HUES64 (cell line): ENCODE measurements at regions not wholly inside any gene's neighbourhood (a gene's known extent, or its start where the extent isn't known, plus 50 kb on each side); places are given as distances from the start of the nearest gene placed in this dataset.
"Not testable (repeated sequence)": the region's sequence is repeated elsewhere in the genome, so short reads cannot be mapped to it uniquely, and the experiment has no call there.

Experiments used
- H3K27ac ChIP-seq: 2 replicates; pipeline ENCODE4 v1.7.0; 2013; ENCODE audit warnings: low read depth, low read length, inconsistent platforms
- H3K27me3 ChIP-seq: 2 replicates; pipeline ENCODE4 v1.6.1; 2013; ENCODE audit warnings: mild to moderate bottlenecking, low read length; ENCODE audit not compliant: insufficient read depth
- H3K36me3 ChIP-seq: 2 replicates; pipeline ENCODE4 v1.6.1; 2013; ENCODE audit warnings: mild to moderate bottlenecking, low read length; ENCODE audit not compliant: insufficient read depth
- H3K4me1 ChIP-seq: 2 replicates; pipeline ENCODE4 v1.6.1; 2013; ENCODE audit warnings: mild to moderate bottlenecking, low read length, moderate library complexity; ENCODE audit not compliant: insufficient read depth
- H3K4me3 ChIP-seq: 2 replicates; pipeline ENCODE4 v1.5.1; 2013; ENCODE audit warnings: mild to moderate bottlenecking, low read length, moderate library complexity
- H3K9ac ChIP-seq: 2 replicates; pipeline ENCODE4 v1.6.1; 2013; ENCODE audit warnings: mild to moderate bottlenecking, low read depth, low read length
- H3K9me3 ChIP-seq: 2 replicates; pipeline ENCODE4 v1.6.1; 2013; ENCODE audit warnings: low read depth, low read length; ENCODE audit not compliant: insufficient read depth
- WGBS: fragments of 150-250, 120-280 bp; methylation state at CpG from one replicate; pipeline ENCODE4 v1.1.7; 2013; ENCODE audit warnings: missing lambda C conversion rate; 5-methylcytosine and 5-hydroxymethylcytosine counted together

DNA sequence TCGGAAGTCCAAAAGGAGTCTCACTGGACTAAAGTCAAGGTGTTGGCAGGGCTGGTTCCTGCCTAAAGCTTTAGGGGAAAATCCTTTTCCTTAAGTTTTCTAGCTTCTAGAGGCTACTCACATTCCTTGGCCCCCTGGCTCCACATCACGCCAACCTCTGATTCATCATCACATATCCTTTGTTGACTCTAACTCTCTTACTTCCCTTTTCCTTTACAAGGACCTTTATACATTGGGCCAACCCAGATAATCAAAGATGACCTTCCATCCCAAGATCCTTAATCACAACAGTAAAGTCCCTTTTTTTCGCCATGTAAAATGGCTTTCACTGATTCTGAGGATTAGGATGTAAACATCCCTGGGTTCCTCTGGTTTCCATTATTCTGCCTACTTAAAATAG, 146.4 kb upstream of the DCAF8L1 start:
- Histone ChIP-seq H3K9me3 (no peaks in the 10 kb centered on the region), H3K27me3 (peaks cover 71% of the 10 kb centered on the region), H3K36me3 (no peaks in the 10 kb centered on the region), H3K27ac (no peak overlapping the region), H3K4me1 (peaks cover 5% of the 10 kb centered on the region; the same call in 1 of the 2 replicates), H3K4me3 (no peak overlapping the region), H3K9ac (no peak overlapping the region)
- WGBS = 85% methylated on average over 3 of the region's 3 CpGs

DNA sequence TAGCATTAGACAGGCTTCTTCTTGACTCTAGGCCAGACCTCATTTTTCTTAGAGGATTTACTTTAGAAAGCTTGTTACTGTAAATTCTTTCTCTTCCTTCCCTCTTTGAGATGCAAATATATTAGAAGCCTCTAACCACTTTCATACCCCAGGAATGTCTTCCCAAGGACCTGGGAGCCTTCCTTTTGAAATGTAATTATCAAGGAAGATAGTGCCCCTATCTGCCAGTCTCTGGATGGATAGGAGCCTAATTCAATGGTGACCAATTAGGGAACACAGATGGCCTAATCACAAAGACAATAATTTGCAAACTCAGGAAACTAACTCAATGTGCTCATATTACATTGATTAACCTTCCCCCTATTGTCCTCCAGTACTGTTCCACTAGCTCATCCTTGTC, 145.6 kb upstream of the DCAF8L1 start:
- no peak overlapping the region for H3K27ac ChIP-seq
- no peaks in the 10 kb centered on the region for H3K9me3 ChIP-seq
- peaks cover 78% of the 10 kb centered on the region for H3K27me3 ChIP-seq
- H3K4me1 ChIP-seq = peaks cover 5% of the 10 kb centered on the region; the same call in 1 of the 2 replicates
- no peaks in the 10 kb centered on the region for H3K36me3 ChIP-seq
- H3K9ac ChIP-seq = no peak overlapping the region
- H3K4me3 ChIP-seq = no peak overlapping the region

DNA sequence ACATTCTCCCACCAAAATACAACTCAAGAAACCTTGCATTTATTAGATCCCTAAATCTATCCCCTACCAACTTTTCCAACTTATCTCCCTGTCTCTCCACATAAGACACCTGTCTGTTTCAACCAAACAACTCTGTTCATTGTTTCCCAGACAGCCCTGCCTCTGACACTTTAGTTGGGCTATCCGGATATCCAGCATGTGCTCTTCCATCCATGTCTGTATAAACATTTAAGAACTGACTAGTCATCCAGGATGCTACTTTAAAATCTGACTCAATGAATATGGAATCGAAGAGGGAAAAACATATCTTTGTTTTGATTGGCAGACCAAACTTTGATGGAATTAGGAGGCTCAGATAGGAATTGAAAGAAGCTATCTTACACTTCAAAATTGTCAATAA, 143.2 kb upstream of the DCAF8L1 start:
- WGBS = 92% methylated on average over 1 of the region's 2 CpGs
- H3K27me3 ChIP-seq = peaks cover 74% of the 10 kb centered on the region

DNA sequence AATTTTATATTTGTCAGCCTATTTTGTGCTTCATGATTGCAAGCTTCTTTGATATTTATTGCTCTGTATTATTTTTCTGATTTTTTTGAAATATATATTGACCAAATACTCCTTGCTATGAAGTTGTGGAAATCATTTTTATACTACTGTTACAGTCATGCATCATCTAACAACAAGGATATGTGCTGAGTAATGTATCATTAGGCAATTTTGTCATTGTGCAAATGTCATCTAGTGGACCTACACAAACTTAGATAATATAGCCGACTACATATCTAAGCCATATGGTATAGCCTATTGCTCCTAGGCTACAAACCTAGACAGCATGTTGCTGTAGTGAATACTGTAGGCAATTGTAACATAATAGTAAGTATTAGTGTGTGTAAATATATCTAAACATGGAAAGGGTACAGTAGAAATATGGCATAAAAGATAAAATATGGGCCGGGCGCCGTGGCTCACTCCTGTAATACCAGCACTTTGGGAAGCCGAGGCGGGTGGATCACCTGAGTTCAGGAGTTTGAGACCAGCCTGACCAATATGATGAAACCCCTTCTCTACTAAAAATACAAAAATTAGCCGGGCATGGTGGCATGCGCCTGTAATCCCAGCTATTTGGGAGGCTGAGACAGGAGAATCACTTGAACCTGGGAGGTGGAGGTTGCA, 139.5 kb upstream of the DCAF8L1 start:
- peaks cover 44% of the 10 kb centered on the region for H3K27me3 ChIP-seq
- H3K36me3 ChIP-seq, H3K9ac ChIP-seq, H3K4me1 ChIP-seq, H3K27ac ChIP-seq, H3K9me3 ChIP-seq, H3K4me3 ChIP-seq: not testable (repeated sequence)
- WGBS = 94% methylated on average over 7 of the region's 8 CpGs

More for the DNA sequence above, 143.2 kb upstream of the DCAF8L1 start:
- Histone ChIP-seq H3K9ac (no peak overlapping the region), H3K36me3 (no peaks in the 10 kb centered on the region), H3K4me3 (no peak overlapping the region), H3K9me3 (no peaks in the 10 kb centered on the region), H3K27ac (no peak overlapping the region), H3K4me1 (peaks cover 5% of the 10 kb centered on the region; the same call in 1 of the 2 replicates)

DNA sequence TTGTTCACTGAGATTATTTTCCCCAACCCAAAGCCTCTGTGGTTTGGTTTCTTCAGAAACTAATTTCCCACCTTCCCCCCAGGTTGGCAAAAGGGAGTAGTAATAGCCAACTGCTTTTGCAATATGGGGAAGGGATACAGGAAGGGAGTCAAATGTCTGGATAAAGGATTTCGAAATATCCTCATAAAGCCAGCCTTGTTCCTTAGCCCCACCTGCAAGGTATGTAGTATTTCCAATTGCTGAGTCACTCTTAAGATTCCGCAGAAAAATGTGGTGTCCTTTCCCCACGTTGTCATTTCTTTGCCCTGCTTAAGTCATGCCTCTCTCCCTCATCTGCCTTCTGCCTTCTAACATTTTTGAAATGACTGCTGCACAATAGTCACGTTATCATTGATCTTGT, 138.8 kb upstream of the DCAF8L1 start:
- H3K4me3 ChIP-seq = no peak overlapping the region
- H3K9me3 ChIP-seq = no peaks in the 10 kb centered on the region
- H3K4me1 ChIP-seq = no peaks in the 10 kb centered on the region
- H3K36me3 ChIP-seq = no peaks in the 10 kb centered on the region
- H3K9ac ChIP-seq = no peak overlapping the region
- 66% methylated on average over 3 of the region's 4 CpGs for WGBS
- no peak overlapping the region for H3K27ac ChIP-seq
- H3K27me3 ChIP-seq = peaks cover 38% of the 10 kb centered on the region

DNA sequence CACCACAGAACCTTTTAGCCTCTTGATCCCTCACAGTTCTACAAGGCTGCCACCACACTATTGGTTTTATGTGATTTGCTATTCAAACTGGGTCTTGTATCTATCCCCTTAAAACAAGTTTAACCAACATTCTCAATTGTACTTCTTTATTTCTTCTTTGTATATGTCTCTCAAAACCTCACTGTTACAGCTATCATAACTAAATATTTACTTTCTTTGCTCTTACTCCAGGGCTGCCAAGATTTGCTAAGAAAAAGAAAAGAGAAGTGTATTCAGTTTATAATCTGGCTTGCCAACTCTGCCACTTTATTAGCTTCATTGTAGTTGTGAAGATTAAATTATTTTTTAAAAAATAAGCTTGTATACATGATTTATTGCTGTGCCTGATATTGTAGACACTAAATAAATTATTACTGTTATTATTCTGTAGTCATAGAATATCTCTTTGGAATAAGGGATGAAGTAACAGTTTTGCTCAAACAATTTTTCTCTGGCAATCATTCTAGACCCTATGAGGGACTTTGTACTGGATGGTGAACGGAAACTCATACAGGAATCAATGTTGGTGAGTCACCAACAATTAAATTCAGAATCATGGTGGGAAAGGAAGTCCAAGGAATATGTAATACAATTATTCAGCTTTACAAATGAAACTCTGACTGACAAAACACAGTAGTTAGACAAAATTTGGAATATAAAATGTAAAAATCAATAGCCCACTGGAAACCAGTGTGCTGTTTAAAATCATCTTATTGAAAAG, 127.1 kb upstream of the DCAF8L1 start:
- no CpG with 5 or more reads among the region's 1 CpG for WGBS
- H3K9ac ChIP-seq = no peak overlapping the region
- no peaks in the 10 kb centered on the region for H3K36me3 ChIP-seq
- H3K4me1 ChIP-seq = no peaks in the 10 kb centered on the region
- H3K27ac ChIP-seq = no peak overlapping the region
- H3K9me3 ChIP-seq = no peaks in the 10 kb centered on the region
- no peak overlapping the region for H3K4me3 ChIP-seq
- H3K27me3 ChIP-seq = peaks cover 6% of the 10 kb centered on the region

DNA sequence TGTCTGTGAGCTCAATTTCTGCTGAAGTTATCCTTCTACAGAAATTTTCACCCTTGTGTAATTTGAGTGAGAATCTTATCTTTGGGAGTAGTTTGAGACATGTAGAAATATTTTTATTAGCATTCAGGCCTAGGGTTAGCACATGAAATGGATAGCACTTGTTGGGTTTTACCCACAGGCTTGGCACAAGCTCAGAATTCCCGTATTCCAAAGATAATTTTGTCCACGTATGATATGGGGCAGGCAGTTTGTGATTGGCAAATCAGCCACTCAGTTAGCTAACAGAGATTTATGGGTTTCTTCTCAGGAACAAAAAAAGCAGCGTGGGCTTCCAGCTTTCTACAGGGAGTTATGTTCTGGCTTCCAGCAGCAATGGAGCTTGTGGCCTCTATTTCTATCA, 117.9 kb upstream of the DCAF8L1 start:
- no peaks in the 10 kb centered on the region for H3K36me3 ChIP-seq
- H3K4me3 ChIP-seq = no peak overlapping the region
- no peak overlapping the region for H3K27ac ChIP-seq
- H3K27me3 ChIP-seq = no peaks in the 10 kb centered on the region
- WGBS = 96% methylated on average over 3 of the region's 3 CpGs
- H3K4me1 ChIP-seq = no peaks in the 10 kb centered on the region
- no peaks in the 10 kb centered on the region for H3K9me3 ChIP-seq
- no peak overlapping the region for H3K9ac ChIP-seq

DNA sequence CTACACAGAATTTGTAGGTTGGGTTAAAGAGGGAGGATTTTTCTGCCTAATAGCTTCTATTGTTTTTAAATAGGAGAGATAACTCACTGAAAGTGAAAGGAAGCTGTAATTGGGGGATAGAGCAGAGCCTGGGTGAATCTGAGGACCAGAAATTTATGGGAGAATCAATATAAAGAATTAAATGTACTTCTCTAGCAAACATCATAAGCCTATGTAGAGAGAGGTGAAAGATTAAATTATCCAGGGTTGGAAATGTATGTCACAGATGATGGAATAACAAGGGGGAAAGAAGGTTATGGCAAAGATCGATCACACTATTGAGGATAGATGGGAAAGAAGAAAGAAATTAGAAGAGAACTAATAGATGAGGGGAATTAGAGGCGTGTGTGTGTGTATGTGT, 104.4 kb upstream of the DCAF8L1 start:
- no peaks in the 10 kb centered on the region for H3K36me3 ChIP-seq
- H3K9me3 ChIP-seq = no peaks in the 10 kb centered on the region
- no peak overlapping the region for H3K27ac ChIP-seq
- no peak overlapping the region for H3K4me3 ChIP-seq
- 91% methylated on average over 2 of the region's 2 CpGs for WGBS
- no peak overlapping the region for H3K9ac ChIP-seq
- no peaks in the 10 kb centered on the region for H3K4me1 ChIP-seq
- no peaks in the 10 kb centered on the region; the same call in 1 of the 2 replicates for H3K27me3 ChIP-seq

DNA sequence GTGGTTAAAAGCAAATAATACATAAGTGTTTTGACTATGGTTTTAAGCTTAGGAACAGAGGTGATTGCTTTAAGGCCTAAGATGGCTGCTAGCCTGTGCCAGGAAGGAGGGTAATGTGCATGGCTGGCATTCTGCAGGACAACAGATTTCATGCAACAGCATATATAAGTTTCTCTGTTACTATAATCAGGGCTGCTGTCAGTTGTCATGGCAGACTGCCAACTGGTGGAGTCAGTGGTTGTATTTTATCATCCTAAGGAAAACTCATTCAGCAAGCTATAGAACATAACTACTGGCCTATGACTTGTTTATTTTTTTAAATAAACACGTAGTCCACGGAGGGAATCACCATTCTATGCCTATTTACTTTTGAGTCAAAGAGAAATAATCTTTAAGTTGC, 77.7 kb upstream of the DCAF8L1 start:
- Histone ChIP-seq H3K27me3 (no peaks in the 10 kb centered on the region), H3K9me3 (no peaks in the 10 kb centered on the region; the same call in 1 of the 2 replicates), H3K4me1 (no peaks in the 10 kb centered on the region), H3K9ac (no peak overlapping the region), H3K4me3 (no peak overlapping the region), H3K27ac (no peak overlapping the region), H3K36me3 (no peaks in the 10 kb centered on the region)
- no CpG with 5 or more reads among the region's 2 CpGs for WGBS

DNA sequence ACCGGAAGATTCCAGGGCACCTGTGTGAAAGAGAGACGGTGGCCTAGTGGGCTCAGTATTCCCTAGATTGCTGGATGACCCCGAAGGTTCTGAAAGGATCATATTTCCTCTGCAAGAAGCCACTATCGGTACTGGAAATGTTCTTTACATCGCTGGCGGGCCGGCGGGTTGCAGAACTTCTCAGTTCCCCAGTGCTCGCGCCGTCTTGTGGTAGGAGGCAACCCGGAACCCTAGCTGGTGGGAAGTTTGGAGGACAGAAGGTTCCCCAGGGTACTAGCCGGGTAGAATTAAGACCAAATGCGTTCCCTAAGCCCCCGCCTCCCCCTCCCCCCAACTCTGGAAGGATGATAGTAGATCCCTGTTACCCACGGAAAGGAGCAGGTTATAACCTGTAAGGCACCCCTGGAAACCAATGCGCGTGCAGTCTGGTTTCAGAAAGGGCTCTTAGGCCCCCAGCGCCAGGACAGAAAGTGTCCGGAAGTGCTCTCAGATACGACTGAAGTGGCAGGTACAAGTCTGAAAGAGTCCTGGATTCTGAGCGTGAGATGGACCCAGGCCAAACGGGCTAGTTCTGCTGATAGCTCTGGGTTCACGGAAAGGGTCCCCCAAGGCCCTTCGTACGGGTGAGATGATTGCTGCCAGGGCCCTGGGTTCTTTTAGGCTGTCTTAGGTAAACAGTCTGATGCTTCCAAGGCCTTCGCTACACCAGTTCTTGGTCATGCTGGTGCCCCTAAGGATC, 61.7 kb upstream of the DCAF8L1 start:
- 95% methylated on average over 26 of the region's 27 CpGs for WGBS
- no peak overlapping the region for H3K27ac ChIP-seq
- H3K9me3 ChIP-seq = no peaks in the 10 kb centered on the region
- H3K4me3 ChIP-seq = no peak overlapping the region
- H3K4me1 ChIP-seq = no peaks in the 10 kb centered on the region
- no peaks in the 10 kb centered on the region for H3K36me3 ChIP-seq
- H3K27me3 ChIP-seq = no peaks in the 10 kb centered on the region
- H3K9ac ChIP-seq = no peak overlapping the region

DNA sequence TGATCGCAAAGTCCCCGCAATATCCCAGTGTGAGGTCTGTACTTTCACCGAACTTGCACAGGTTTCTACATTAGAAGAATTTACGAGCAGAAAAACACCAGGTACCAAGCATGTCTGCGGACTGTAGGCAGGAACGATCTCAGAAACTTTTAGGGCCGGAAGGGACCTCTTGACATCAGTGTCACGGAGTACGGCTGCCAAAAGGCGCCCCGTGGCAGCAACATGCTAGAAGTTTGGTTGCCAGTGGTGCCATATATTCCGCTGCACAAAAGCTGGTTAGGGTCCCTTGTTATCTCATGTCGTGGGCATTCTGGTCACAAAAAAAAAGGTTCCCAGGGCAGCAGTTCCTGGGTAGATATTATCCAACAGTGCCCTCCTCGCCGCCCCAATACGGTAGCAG, 61.0 kb upstream of the DCAF8L1 start:
- Histone ChIP-seq H3K27ac (no peak overlapping the region), H3K4me1 (no peaks in the 10 kb centered on the region), H3K9me3 (no peaks in the 10 kb centered on the region), H3K4me3 (no peak overlapping the region), H3K27me3 (no peaks in the 10 kb centered on the region), H3K36me3 (no peaks in the 10 kb centered on the region), H3K9ac (no peak overlapping the region)
- WGBS = 96% methylated on average over 16 of the region's 16 CpGs
